Endothelial cell of umbilical vein (primary cell): ENCODE measurements at regions not wholly inside any gene's neighbourhood (a gene's known extent, or its start where the extent isn't known, plus 50 kb on each side); places are given as distances from the start of the nearest gene placed in this dataset.

ENCODE experiments used
- BruUV-seq: library from RNA; stranded (reverse); fragments of 400-500 nt; replicated peaks from 2 replicates; lab custom pipeline; 2021; lab: Mats Ljungman, UMichigan
- CTCF ChIA-PET: fragments of 300-600, 350-600 bp; sonication (Branson Sonifier 250); formaldehyde crosslinking; loops from one replicate; lab custom pipeline; 2021; ENCODE audit warnings: antibody characterized with exemption, inconsistent platforms; lab: Charles Lee
- POLR2A ChIA-PET: fragments of 300-600, 350-600 bp; sonication (Branson Sonifier 250); formaldehyde crosslinking; loops from one replicate; lab custom pipeline; 2021; ENCODE audit warnings: antibody characterized with exemption, inconsistent platforms; lab: Charles Lee
- DNase-seq: peaks from one replicate; pipeline ENCODE4 v3.0.0-alpha.2; 2011; ENCODE audit warnings: low read depth, low spot score
- FAIRE-seq: peaks from 2 replicates; lab custom pipeline; 2011; peaks lifted over from hg19 to GRCh38; lab: Jason Lieb, UNC
- H2AFZ ChIP-seq: 2 replicates; pipeline ENCODE4 v1.6.0; 2012; ENCODE audit warnings: low read depth, low read length, control low read depth, inconsistent platforms
- H3K27ac ChIP-seq: 2 replicates; pipeline ENCODE4 v1.5.1; 2011; ENCODE audit warnings: low read depth, mild to moderate bottlenecking, control low read depth, low read length, moderate library complexity; ENCODE audit not compliant: insufficient read depth
- H3K27me3 ChIP-seq, 2 experiments: 2 replicates each; pipeline versions ENCODE4 v1.6.0 to v1.6.1; 2011; ENCODE audit warnings: low read length in 2 of 2, mixed read lengths in 1 of 2; ENCODE audit not compliant: control insufficient read depth in 2 of 2, insufficient read depth in 2 of 2
- H3K36me3 ChIP-seq, 2 experiments: 2 replicates in 1 of 2; 3 replicates in 1 of 2; pipeline ENCODE4 v1.5.1; 2011; ENCODE audit warnings: low read length in 2 of 2, mild to moderate bottlenecking in 1 of 2, moderate library complexity in 1 of 2; ENCODE audit not compliant: control insufficient read depth in 2 of 2, insufficient read depth in 2 of 2; ENCODE audit errors: extremely low read depth in 1 of 2
- H3K4me1 ChIP-seq: 3 replicates; pipeline ENCODE4 v1.5.1; 2011; ENCODE audit warnings: mild to moderate bottlenecking, low read length; ENCODE audit not compliant: control insufficient read depth, insufficient read depth; ENCODE audit errors: extremely low read depth
- H3K4me2 ChIP-seq: 2 replicates; pipeline ENCODE4 v1.6.1; 2011; ENCODE audit warnings: low read length, control low read depth, mixed read lengths; ENCODE audit not compliant: insufficient read depth
- H3K4me3 ChIP-seq, 3 experiments: fragments of 200-600 bp in 1 of 3; sonication (generic), shearing (Covaris generic) in 1 of 3; replicated peaks in 1 of 3; 2 replicates each; pipeline ENCODE4 v1.5.1; 2011 to 2016; ENCODE audit warnings: control low read depth in 3 of 3, low read length in 3 of 3, mild to moderate bottlenecking in 2 of 3, inconsistent platforms in 1 of 3, low read depth in 1 of 3, moderate library complexity in 1 of 3; ENCODE audit not compliant: insufficient read depth in 1 of 3
- H3K79me2 ChIP-seq: 2 replicates; pipeline ENCODE4 v1.6.0; 2012; ENCODE audit warnings: low read length, inconsistent platforms; ENCODE audit not compliant: control insufficient read depth, insufficient read depth
- H3K9ac ChIP-seq: replicated peaks from 2 replicates; pipeline ENCODE3; 2011; ENCODE audit warnings: low read length, control low read depth; ENCODE audit not compliant: insufficient read depth; ENCODE audit errors: extremely low read depth
- H3K9me1 ChIP-seq: replicated peaks from 3 replicates; pipeline ENCODE4 v1.6.0; 2011; ENCODE audit warnings: mild to moderate bottlenecking, low read length; ENCODE audit not compliant: control insufficient read depth, insufficient read depth; ENCODE audit errors: extremely low read depth
- H3K9me3 ChIP-seq: replicated peaks from 2 replicates; pipeline ENCODE4 v1.5.1; 2012; ENCODE audit warnings: low read length, inconsistent platforms; ENCODE audit not compliant: control insufficient read depth, insufficient read depth
- H4K20me1 ChIP-seq: replicated peaks from 2 replicates; pipeline ENCODE3; 2011; ENCODE audit warnings: mild to moderate bottlenecking, low read length; ENCODE audit not compliant: control insufficient read depth, insufficient read depth; ENCODE audit errors: extremely low read depth
- CTCF ChIP-seq, 2 donors: IDR thresholded peaks; 1 replicate in 1 of 2; 2 replicates in 1 of 2; pipeline ENCODE4 v1.5.1; 2011; ENCODE audit warnings: low read length in 2 of 2, mild to moderate bottlenecking in 2 of 2, moderate library complexity in 2 of 2, control low read depth in 1 of 2, inconsistent platforms in 1 of 2, low read depth in 1 of 2; ENCODE audit not compliant: insufficient read depth in 1 of 2; ENCODE audit errors: extremely low read depth in 1 of 2
- EZH2 ChIP-seq: IDR thresholded peaks from 2 replicates; pipeline ENCODE4 v1.6.1; 2012; ENCODE audit warnings: borderline replicate concordance, low read depth, mild to moderate bottlenecking, moderate library complexity, low read length, inconsistent platforms; ENCODE audit not compliant: severe bottlenecking
- FOS ChIP-seq: IDR thresholded peaks from 2 replicates; pipeline ENCODE4 v1.6.1; 2011; ENCODE audit warnings: mild to moderate bottlenecking, low read length, moderate library complexity, borderline replicate concordance; ENCODE audit not compliant: insufficient read depth
- GATA2 ChIP-seq: IDR thresholded peaks from 2 replicates; pipeline ENCODE4 v1.7.0; 2011; ENCODE audit warnings: low read depth, mild to moderate bottlenecking, moderate library complexity, mixed read lengths, low read length; ENCODE audit not compliant: insufficient read length, insufficient read depth
- JUN ChIP-seq: IDR thresholded peaks from 2 replicates; pipeline ENCODE4 v1.6.1; 2011; ENCODE audit warnings: borderline replicate concordance, low read depth; ENCODE audit not compliant: insufficient read length, insufficient read depth
- MYC ChIP-seq: IDR thresholded peaks from one replicate; pipeline ENCODE4 v1.6.1; 2011; ENCODE audit warnings: mild to moderate bottlenecking, low read depth, low read length
- POLR2A ChIP-seq: IDR thresholded peaks from 2 replicates; pipeline ENCODE4 v1.6.1; 2012; ENCODE audit warnings: low read depth, mild to moderate bottlenecking, control low read depth, low read length
- POLR2AphosphoS5 ChIP-seq: IDR thresholded peaks from 2 replicates; pipeline ENCODE4 v1.6.1; 2012; ENCODE audit warnings: low read depth, mild to moderate bottlenecking, control low read depth, low read length, moderate library complexity; ENCODE audit not compliant: insufficient read depth
- dilution Hi-C: fragments of 300-500 bp; cut with MboI; formaldehyde crosslinking; loops from one replicate; pipeline ENCODE4 v1.15.0; 2019; ENCODE audit warnings: low sequenced_read_pairs; ENCODE audit not compliant: extremely low pct_ligation_motif_present
- intact Hi-C: fragments of 100-400 bp; cut with micrococcal nuclease; formaldehyde crosslinking; loops from one replicate; pipeline ENCODE4 v1.10.0; 2022
- TF ChIP-seq, protein P1 (sequence below): IDR thresholded peaks from 2 replicates; pipeline ENCODE4 v1.6.1; 2011; ENCODE audit not compliant: insufficient read depth, insufficient read length

GRCh38 chr2:4775668-4776067 is 916.5 kb upstream of the SOX11 start:
- POLR2A ChIA-PET, result no interaction called here
- dilution Hi-C loops, result no loop called here
- Histone ChIP-seq H2AFZ (no peak overlapping the region), H3K9ac (no peak overlapping the region), H3K79me2 (no peaks in the 10 kb centered on the region), H3K36me3 (no peaks in the 10 kb centered on the region), H3K9me3 (no peaks in the 10 kb centered on the region), H3K4me2 (no peak overlapping the region), H3K4me3 (no peak overlapping the region), H3K27ac (no peak overlapping the region), H4K20me1 (no peaks in the 10 kb centered on the region), H3K27me3 (no peaks in the 10 kb centered on the region), H3K4me1 (no peaks in the 10 kb centered on the region), H3K9me1 (no peaks in the 10 kb centered on the region)
- DNase-seq (no peak), FAIRE-seq (no peak)
- intact Hi-C loops, result no loop called here
- CTCF ChIA-PET, result no interaction called here
- BruUV-seq, result no TSS peak
- TF ChIP-seq GATA2, result no peak
- TF ChIP-seq, protein P1, sequence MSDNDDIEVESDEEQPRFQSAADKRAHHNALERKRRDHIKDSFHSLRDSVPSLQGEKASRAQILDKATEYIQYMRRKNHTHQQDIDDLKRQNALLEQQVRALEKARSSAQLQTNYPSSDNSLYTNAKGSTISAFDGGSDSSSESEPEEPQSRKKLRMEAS, result no peak
- no peak for TF ChIP-seq FOS
- TF ChIP-seq POLR2AphosphoS5, result no peak
- TF ChIP-seq EZH2, result no peak
- no peak for TF ChIP-seq MYC
- no peak for TF ChIP-seq CTCF (IDR thresholded peaks at IDR 0.05; ENCODE audit: extremely low read depth in 1 of 2, insufficient read depth in 1 of 2, low read depth in 1 of 2, low read length in 2 of 2)
- no peak for TF ChIP-seq JUN
- TF ChIP-seq POLR2A, result no peak
